A673 (cell line): ENCODE measurements at regions not wholly inside any gene's neighbourhood (a gene's known extent, or its start where the extent isn't known, plus 50 kb on each side); places are given as distances from the start of the nearest gene placed in this dataset.

Experiments
- EZH2 ChIP-seq: fragments of 200-600 bp; sonication (generic); IDR thresholded peaks from 2 replicates; pipeline ENCODE4 v1.6.1; 2017; ENCODE audit warnings: borderline replicate concordance, low read depth, mild to moderate bottlenecking, mixed read lengths, antibody characterized with exemption, low read length; ENCODE audit not compliant: poor library complexity, severe bottlenecking
- TF ChIP-seq, protein P1 (sequence below): fragments of 300-800, 200-600 bp; sonication (generic); conservative IDR thresholded peaks from 2 replicates; pipeline ENCODE4 v1.5.1; 2017; ENCODE audit warnings: low read depth, mild to moderate bottlenecking, antibody characterized with exemption, low read length, moderate library complexity, mixed read lengths

DNA sequence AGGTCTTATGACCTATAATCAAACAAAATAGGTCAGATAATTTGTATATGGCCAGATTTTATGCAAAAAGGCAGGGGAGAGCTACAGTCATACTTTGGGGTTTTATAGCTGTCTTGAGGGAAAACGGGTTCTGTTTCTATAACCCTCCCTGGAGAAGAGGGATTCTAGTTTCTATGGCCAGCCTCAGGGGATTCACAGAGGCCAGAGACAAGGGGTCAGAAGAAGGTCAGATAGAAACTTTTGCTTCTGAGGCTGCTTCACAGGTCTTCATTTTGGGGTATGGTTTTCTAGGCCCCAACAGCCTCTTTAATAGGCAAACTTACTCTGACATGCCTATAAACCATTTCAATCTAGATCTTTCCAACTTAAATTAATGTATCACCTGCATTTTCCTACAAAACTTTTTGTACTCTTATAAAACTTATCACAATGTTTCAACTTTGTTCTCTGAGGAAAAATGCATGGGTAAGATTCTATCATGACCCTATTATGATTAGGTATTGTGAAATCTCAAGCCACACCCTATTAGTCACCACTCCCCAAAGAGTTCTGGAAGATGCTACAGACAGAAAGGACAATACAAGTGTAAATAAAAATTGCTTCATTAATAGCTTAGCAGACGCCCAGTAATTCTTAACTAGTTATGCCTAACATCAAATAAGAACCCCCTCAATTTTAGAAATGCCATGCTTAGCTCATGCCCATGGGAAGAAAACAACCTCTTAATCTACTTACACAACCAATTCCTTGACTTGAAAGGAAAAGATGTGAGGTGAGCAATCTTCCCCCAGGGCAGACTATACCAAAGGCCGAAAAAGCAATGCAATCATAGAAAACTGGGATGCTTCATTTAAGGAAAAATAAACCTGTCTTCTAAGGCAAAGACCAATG is 396.6 kb downstream of the TLR4 start:
- no peak for TF ChIP-seq EZH2
- TF ChIP-seq, protein P1, sequence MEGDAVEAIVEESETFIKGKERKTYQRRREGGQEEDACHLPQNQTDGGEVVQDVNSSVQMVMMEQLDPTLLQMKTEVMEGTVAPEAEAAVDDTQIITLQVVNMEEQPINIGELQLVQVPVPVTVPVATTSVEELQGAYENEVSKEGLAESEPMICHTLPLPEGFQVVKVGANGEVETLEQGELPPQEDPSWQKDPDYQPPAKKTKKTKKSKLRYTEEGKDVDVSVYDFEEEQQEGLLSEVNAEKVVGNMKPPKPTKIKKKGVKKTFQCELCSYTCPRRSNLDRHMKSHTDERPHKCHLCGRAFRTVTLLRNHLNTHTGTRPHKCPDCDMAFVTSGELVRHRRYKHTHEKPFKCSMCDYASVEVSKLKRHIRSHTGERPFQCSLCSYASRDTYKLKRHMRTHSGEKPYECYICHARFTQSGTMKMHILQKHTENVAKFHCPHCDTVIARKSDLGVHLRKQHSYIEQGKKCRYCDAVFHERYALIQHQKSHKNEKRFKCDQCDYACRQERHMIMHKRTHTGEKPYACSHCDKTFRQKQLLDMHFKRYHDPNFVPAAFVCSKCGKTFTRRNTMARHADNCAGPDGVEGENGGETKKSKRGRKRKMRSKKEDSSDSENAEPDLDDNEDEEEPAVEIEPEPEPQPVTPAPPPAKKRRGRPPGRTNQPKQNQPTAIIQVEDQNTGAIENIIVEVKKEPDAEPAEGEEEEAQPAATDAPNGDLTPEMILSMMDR, result no peak
